ENCODE measurements at regions not wholly inside any gene's neighbourhood (a gene's known extent, or its start where the extent isn't known, plus 50 kb on each side); places are given as distances from the start of the nearest gene placed in this dataset.

- no peak for TF ChIP-seq CTCF (IDR thresholded peaks at IDR 0.05)
- TF ChIP-seq POLR2AphosphoS5 (IDR thresholded peaks at IDR 0.05), result no peak
- no peak for TF ChIP-seq POLR2A (IDR thresholded peaks at IDR 0.05)
- TF ChIP-seq EP300 (IDR thresholded peaks at IDR 0.05), result no peak
These were observed 278.0 kb downstream of the CGGBP1 start for GRCh38 chr3:87780811-87781210.

Measured in gastroesophageal sphincter (tissue), 3 donors.